ENCODE measurements at regions not wholly inside any gene's neighbourhood (a gene's known extent, or its start where the extent isn't known, plus 50 kb on each side); places are given as distances from the start of the nearest gene placed in this dataset.

DNA sequence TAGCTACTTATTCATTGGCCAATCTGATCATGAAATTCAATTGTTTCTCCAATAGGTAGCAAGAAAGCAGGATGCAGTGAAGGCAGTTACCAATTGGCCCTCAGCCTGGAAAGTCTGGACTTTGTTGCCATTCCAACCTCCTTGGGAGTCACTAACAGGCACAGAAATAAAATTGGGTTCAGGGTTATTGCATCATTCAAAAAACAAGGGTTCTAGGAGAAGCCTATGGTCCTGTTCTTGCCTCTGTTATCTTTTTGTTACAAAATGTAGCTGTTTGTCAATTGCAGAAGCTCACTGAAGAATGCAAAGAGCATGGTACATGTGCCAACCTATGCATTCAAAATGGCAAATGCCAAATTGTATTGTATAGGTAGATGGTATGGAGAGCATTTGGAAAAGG, 51.0 kb upstream of the CCNG1 start:
- H3K4me3 ChIP-seq (ENCODE audit: low read depth, low read length), result no peak overlapping the region
- no peak overlapping the region for H3K27ac ChIP-seq
- no peaks in the 10 kb centered on the region for H3K27me3 ChIP-seq (replicated peaks)
- in situ Hi-C loops (cut with HindIII; ENCODE audit: low pct_ligation_motif_present, low sequenced_read_pairs), result no loop called here
- TF ChIP-seq, protein P1, sequence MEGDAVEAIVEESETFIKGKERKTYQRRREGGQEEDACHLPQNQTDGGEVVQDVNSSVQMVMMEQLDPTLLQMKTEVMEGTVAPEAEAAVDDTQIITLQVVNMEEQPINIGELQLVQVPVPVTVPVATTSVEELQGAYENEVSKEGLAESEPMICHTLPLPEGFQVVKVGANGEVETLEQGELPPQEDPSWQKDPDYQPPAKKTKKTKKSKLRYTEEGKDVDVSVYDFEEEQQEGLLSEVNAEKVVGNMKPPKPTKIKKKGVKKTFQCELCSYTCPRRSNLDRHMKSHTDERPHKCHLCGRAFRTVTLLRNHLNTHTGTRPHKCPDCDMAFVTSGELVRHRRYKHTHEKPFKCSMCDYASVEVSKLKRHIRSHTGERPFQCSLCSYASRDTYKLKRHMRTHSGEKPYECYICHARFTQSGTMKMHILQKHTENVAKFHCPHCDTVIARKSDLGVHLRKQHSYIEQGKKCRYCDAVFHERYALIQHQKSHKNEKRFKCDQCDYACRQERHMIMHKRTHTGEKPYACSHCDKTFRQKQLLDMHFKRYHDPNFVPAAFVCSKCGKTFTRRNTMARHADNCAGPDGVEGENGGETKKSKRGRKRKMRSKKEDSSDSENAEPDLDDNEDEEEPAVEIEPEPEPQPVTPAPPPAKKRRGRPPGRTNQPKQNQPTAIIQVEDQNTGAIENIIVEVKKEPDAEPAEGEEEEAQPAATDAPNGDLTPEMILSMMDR (IDR thresholded peaks at IDR 0.05; ENCODE audit: low read depth, low read length, missing control alignments), result no peak
- no peaks in the 10 kb centered on the region for H3K36me3 ChIP-seq (replicated peaks)
- DNase-seq, result no peak

DNA sequence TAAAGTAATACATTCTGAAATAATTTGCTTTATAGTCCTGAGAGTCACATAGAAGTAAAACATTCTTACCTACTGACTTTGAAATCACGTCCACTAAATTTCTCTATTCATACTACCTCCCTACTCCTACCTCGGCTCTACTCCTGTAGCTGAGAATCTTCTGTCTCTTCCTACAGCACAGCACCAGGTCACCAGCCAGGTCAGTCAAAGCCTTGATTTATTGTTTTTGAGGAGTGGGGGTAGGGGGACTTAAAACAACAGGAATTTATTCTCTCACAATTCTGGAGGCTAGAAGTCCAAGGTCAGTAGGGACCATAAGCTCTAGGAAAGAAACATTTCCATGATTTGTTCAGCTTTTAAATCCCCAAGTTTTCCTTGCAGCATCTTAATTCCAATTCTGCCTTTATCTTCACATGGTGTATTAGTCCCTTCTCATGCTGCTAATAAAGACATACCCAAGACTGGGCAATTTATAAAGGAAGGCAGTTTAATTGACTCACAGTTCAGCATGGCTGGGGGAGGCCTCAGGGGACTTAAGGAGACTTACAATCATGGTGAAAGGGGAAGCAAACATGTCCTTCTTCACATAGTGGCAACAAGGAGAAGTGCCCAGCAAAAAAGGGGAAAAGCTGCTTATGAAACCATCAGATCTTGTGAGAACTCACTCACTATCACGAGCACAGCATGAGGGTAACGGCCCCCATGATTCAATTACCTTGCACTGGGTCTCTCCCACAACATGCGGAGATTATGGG, 49.6 kb upstream of the CCNG1 start:
- TF ChIP-seq, protein P1 (IDR thresholded peaks at IDR 0.05; ENCODE audit: low read depth, low read length, missing control alignments), result no peak
- no peaks in the 10 kb centered on the region for H3K36me3 ChIP-seq (replicated peaks)
- in situ Hi-C loops (cut with HindIII; ENCODE audit: low pct_ligation_motif_present, low sequenced_read_pairs), result no loop called here

More for the DNA sequence above, 49.6 kb upstream of the CCNG1 start:
- no peak overlapping the region for H3K4me3 ChIP-seq (ENCODE audit: low read depth, low read length)
- DNase-seq, result no peak
- H3K27me3 ChIP-seq (replicated peaks), result no peaks in the 10 kb centered on the region
- no peak overlapping the region for H3K27ac ChIP-seq

Data from brain microvascular endothelial cell (primary cell).